Fibroblast of lung (primary cell): ENCODE measurements at regions not wholly inside any gene's neighbourhood (a gene's known extent, or its start where the extent isn't known, plus 50 kb on each side); places are given as distances from the start of the nearest gene placed in this dataset.

ENCODE experiments used
- DNase-seq, 2 donors: peaks; one replicate each; pipeline versions ENCODE4 v3.0.0 to v3.0.0-alpha.2; 2010; ENCODE audit warnings: low read depth in 2 of 2
- H2AFZ ChIP-seq: 2 replicates; pipeline ENCODE4 v1.5.1; 2012; ENCODE audit warnings: low read length, control low read depth, inconsistent platforms
- H3K27ac ChIP-seq: 2 replicates; pipeline ENCODE4 v1.5.1; 2011; ENCODE audit warnings: low read length, control low read depth; ENCODE audit not compliant: insufficient read depth
- H3K27me3 ChIP-seq: 2 replicates; pipeline ENCODE4 v1.5.1; 2011; ENCODE audit warnings: mild to moderate bottlenecking, low read length; ENCODE audit not compliant: control insufficient read depth, insufficient read depth
- H3K36me3 ChIP-seq: 2 replicates; pipeline ENCODE4 v1.5.1; 2011; ENCODE audit warnings: low read length; ENCODE audit not compliant: control insufficient read depth, insufficient read depth
- H3K4me1 ChIP-seq: 2 replicates; pipeline ENCODE4 v1.5.1; 2011; ENCODE audit warnings: low read length; ENCODE audit not compliant: control insufficient read depth, insufficient read depth; ENCODE audit errors: extremely low read depth
- H3K4me2 ChIP-seq: 2 replicates; pipeline ENCODE4 v1.5.1; 2011; ENCODE audit warnings: low read length, control low read depth; ENCODE audit not compliant: insufficient read depth; ENCODE audit errors: extremely low read depth
- H3K4me3 ChIP-seq, 4 experiments: fragments of 200-600 bp in 1 of 4; sonication (generic) in 1 of 4; replicated peaks in 1 of 4; 2 replicates each; pipeline ENCODE4 v1.5.1; 2011 to 2016; ENCODE audit warnings: low read length in 4 of 4, low read depth in 3 of 4, mild to moderate bottlenecking in 3 of 4, control low read depth in 2 of 4, inconsistent platforms in 1 of 4, mixed read lengths in 1 of 4; ENCODE audit not compliant: insufficient read depth in 1 of 4; ENCODE audit errors: control extremely low read depth in 1 of 4
- H3K79me2 ChIP-seq: 2 replicates; pipeline ENCODE4 v1.5.1; 2012; ENCODE audit warnings: mild to moderate bottlenecking, low read length, inconsistent platforms; ENCODE audit not compliant: control insufficient read depth, insufficient read depth
- H3K9ac ChIP-seq: 2 replicates; pipeline ENCODE4 v1.5.1; 2011; ENCODE audit warnings: mild to moderate bottlenecking, low read length, control low read depth; ENCODE audit not compliant: insufficient read depth
- H3K9me3 ChIP-seq: 2 replicates; pipeline ENCODE4 v1.5.1; 2012; ENCODE audit warnings: low read depth, low read length; ENCODE audit not compliant: control insufficient read depth, insufficient read depth
- H4K20me1 ChIP-seq: 2 replicates; pipeline ENCODE4 v1.5.1; 2011; ENCODE audit warnings: low read length; ENCODE audit not compliant: control insufficient read depth, insufficient read depth; ENCODE audit errors: extremely low read depth
- EZH2 ChIP-seq: IDR thresholded peaks from 2 replicates; pipeline ENCODE4 v1.5.1; 2012; ENCODE audit warnings: low read length, control low read depth, mild to moderate bottlenecking; ENCODE audit errors: missing control alignments
- TF ChIP-seq, protein P1 (sequence below), 2 donors: IDR thresholded peaks in 1 of 2; conservative IDR thresholded peaks in 1 of 2; 1 replicate in 1 of 2; 2 replicates in 1 of 2; pipeline ENCODE4 v1.5.1; 2011 to 2012; ENCODE audit warnings: low read length in 2 of 2, control low read depth in 1 of 2, inconsistent platforms in 1 of 2, low read depth in 1 of 2, mild to moderate bottlenecking in 1 of 2

- Histone ChIP-seq H3K4me1 (no peaks in the 10 kb centered on the region), H3K27me3 (no peaks in the 10 kb centered on the region), H3K9ac (no peak overlapping the region), H4K20me1 (no peaks in the 10 kb centered on the region), H3K9me3 (no peaks in the 10 kb centered on the region), H3K4me3 (no peak overlapping the region), H3K4me2 (no peak overlapping the region), H2AFZ (no peak overlapping the region), H3K79me2 (no peaks in the 10 kb centered on the region), H3K36me3 (no peaks in the 10 kb centered on the region), H3K27ac (no peak overlapping the region)
- TF ChIP-seq EZH2, result no peak
- TF ChIP-seq, protein P1, sequence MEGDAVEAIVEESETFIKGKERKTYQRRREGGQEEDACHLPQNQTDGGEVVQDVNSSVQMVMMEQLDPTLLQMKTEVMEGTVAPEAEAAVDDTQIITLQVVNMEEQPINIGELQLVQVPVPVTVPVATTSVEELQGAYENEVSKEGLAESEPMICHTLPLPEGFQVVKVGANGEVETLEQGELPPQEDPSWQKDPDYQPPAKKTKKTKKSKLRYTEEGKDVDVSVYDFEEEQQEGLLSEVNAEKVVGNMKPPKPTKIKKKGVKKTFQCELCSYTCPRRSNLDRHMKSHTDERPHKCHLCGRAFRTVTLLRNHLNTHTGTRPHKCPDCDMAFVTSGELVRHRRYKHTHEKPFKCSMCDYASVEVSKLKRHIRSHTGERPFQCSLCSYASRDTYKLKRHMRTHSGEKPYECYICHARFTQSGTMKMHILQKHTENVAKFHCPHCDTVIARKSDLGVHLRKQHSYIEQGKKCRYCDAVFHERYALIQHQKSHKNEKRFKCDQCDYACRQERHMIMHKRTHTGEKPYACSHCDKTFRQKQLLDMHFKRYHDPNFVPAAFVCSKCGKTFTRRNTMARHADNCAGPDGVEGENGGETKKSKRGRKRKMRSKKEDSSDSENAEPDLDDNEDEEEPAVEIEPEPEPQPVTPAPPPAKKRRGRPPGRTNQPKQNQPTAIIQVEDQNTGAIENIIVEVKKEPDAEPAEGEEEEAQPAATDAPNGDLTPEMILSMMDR (conservative IDR thresholded peaks at IDR 0.05 in 1 of 2, IDR thresholded peaks at IDR 0.05 in 1 of 2; ENCODE audit: low read depth in 1 of 2, low read length in 2 of 2), result no peak
- no peak for DNase-seq
These were observed 468.3 kb downstream of the TBC1D22A start for GRCh38 chr22:47230741-47231140.

DNA sequence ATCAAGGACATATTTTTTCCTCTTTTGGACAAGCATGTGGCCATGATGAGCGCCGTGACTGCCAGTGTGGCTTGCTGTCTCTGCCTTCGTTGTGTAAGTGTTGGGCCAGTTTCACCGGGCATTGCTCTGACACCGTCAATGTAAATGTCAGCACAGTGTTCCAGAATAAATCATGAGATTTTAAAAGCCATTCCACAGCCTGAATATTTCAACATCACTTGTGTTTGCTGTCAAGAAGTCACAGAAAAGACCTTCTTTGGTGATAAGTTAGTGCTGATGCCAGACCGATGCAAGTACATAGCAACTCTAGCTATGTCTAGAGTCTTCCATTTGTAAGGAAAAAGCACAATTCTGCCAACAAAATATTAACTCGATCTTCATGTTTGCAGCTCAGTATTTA, 467.8 kb downstream of the TBC1D22A start:
- Histone ChIP-seq H3K9ac (no peak overlapping the region), H3K4me2 (no peak overlapping the region), H3K27me3 (no peaks in the 10 kb centered on the region), H2AFZ (no peak overlapping the region), H3K9me3 (no peaks in the 10 kb centered on the region), H3K27ac (no peak overlapping the region), H3K4me1 (no peaks in the 10 kb centered on the region), H3K36me3 (no peaks in the 10 kb centered on the region), H3K79me2 (no peaks in the 10 kb centered on the region), H3K4me3 (no peak overlapping the region), H4K20me1 (no peaks in the 10 kb centered on the region)
- TF ChIP-seq, protein P1 (conservative IDR thresholded peaks at IDR 0.05 in 1 of 2, IDR thresholded peaks at IDR 0.05 in 1 of 2; ENCODE audit: low read depth in 1 of 2, low read length in 2 of 2), result no peak
- TF ChIP-seq EZH2, result no peak
- peak in 1 of 2 donors; percentile 60 for DNase-seq

GRCh38 chr22:47228767-47229166, 466.3 kb downstream of the TBC1D22A start:
- no peaks in the 10 kb centered on the region for H3K9me3 ChIP-seq
- no peak for DNase-seq
- H3K4me1 ChIP-seq, result no peaks in the 10 kb centered on the region
- H3K79me2 ChIP-seq, result no peaks in the 10 kb centered on the region
- no peaks in the 10 kb centered on the region for H3K27me3 ChIP-seq
- H3K27ac ChIP-seq, result no peak overlapping the region
- TF ChIP-seq, protein P1 (conservative IDR thresholded peaks at IDR 0.05 in 1 of 2, IDR thresholded peaks at IDR 0.05 in 1 of 2; ENCODE audit: low read depth in 1 of 2, low read length in 2 of 2), result no peak
- no peak for TF ChIP-seq EZH2
- H3K9ac ChIP-seq, result no peak overlapping the region
- no peak overlapping the region for H3K4me3 ChIP-seq
- H2AFZ ChIP-seq, result no peak overlapping the region
- no peak overlapping the region for H3K4me2 ChIP-seq
- H4K20me1 ChIP-seq, result no peaks in the 10 kb centered on the region
- no peaks in the 10 kb centered on the region for H3K36me3 ChIP-seq
